ENCODE measurements at regions not wholly inside any gene's neighbourhood (a gene's known extent, or its start where the extent isn't known, plus 50 kb on each side); places are given as distances from the start of the nearest gene placed in this dataset.

DNA sequence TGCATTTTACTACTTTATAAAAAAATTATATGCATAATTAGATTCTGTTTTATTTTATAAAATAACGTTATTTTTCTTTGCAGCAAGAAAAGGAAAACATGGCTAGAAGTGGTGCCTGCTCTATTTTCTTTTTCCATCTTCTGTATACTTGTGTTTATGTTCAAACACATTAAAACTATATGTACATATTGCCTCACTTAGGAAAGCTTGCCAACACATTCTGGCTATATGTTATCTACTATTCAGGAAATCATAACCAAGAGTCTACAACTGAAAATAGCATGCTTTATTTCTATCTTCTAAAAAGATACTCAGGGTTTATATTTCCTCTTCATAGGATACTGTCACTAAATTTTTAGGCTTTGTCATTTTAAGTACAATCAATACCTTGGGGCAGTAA, 90.2 kb upstream of the KCNMB2 start:
- no peak for DNase-seq

DNA sequence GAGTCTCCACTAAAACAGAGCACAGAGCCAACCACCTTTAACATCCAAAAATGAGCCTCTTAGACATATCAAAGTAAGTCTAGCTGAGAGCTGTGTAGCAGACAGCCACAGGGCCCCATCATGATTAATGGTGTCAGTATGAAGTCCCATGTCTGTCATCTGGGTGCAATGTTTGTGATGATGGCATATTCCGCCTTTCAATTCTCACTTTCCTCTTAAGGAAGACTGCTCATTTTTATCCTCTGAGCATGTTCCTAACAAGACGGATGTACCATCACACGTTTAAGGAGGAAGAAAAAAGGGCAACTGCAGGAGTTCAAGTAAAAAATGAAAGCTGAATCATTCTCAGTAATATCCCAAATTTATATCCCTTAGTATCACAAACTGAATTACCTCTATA, 85.8 kb upstream of the KCNMB2 start:
- H3K79me2 ChIP-seq (ENCODE audit: low read length): no peaks in the 10 kb centered on the region
- H3K9me2 ChIP-seq (replicated peaks; ENCODE audit: insufficient read depth, low read length): no peaks in the 10 kb centered on the region
- H3K4me2 ChIP-seq (ENCODE audit: low read depth, low read length): no peak overlapping the region
- H3F3A ChIP-seq (ENCODE audit: insufficient read depth, low read length): no peaks in the 10 kb centered on the region
- H4K20me1 ChIP-seq (ENCODE audit: insufficient read depth, low read length): no peaks in the 10 kb centered on the region
- no peak for DNase-seq
- H3K9ac ChIP-seq (ENCODE audit: low read length): no peak overlapping the region
- H3K36me3 ChIP-seq (replicated peaks; ENCODE audit: insufficient read depth, low read length): no peaks in the 10 kb centered on the region
- no peak overlapping the region for H3K27ac ChIP-seq (ENCODE audit: low read length)
- H3K27me3 ChIP-seq (replicated peaks; ENCODE audit: insufficient read depth, low read length): no peaks in the 10 kb centered on the region
- no peak overlapping the region for H3K4me3 ChIP-seq (ENCODE audit: low read length)
- no peaks in the 10 kb centered on the region for H3K9me3 ChIP-seq (replicated peaks; ENCODE audit: insufficient read depth, low read length)
- no peaks in the 10 kb centered on the region for H3K4me1 ChIP-seq (ENCODE audit: low read length)
- H2AFZ ChIP-seq (ENCODE audit: low read length): no peak overlapping the region
- no peak for TF ChIP-seq EZH2phosphoT487 (IDR thresholded peaks at IDR 0.05; ENCODE audit: low read length)
- TF ChIP-seq, protein P1, sequence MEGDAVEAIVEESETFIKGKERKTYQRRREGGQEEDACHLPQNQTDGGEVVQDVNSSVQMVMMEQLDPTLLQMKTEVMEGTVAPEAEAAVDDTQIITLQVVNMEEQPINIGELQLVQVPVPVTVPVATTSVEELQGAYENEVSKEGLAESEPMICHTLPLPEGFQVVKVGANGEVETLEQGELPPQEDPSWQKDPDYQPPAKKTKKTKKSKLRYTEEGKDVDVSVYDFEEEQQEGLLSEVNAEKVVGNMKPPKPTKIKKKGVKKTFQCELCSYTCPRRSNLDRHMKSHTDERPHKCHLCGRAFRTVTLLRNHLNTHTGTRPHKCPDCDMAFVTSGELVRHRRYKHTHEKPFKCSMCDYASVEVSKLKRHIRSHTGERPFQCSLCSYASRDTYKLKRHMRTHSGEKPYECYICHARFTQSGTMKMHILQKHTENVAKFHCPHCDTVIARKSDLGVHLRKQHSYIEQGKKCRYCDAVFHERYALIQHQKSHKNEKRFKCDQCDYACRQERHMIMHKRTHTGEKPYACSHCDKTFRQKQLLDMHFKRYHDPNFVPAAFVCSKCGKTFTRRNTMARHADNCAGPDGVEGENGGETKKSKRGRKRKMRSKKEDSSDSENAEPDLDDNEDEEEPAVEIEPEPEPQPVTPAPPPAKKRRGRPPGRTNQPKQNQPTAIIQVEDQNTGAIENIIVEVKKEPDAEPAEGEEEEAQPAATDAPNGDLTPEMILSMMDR (IDR thresholded peaks at IDR 0.05; ENCODE audit: low read length): no peak
- no peak for TF ChIP-seq EZH2 (optimal IDR thresholded peaks at IDR 0.05; ENCODE audit: low read depth, low read length)

More for the DNA sequence above, 90.2 kb upstream of the KCNMB2 start:
- H3K4me1 ChIP-seq (ENCODE audit: low read length): no peaks in the 10 kb centered on the region
- H2AFZ ChIP-seq (ENCODE audit: low read length): no peak overlapping the region
- H4K20me1 ChIP-seq (ENCODE audit: insufficient read depth, low read length): no peaks in the 10 kb centered on the region
- no peaks in the 10 kb centered on the region for H3K9me2 ChIP-seq (replicated peaks; ENCODE audit: insufficient read depth, low read length)
- H3K4me2 ChIP-seq (ENCODE audit: low read depth, low read length): no peak overlapping the region
- H3K9ac ChIP-seq (ENCODE audit: low read length): no peak overlapping the region
- H3K9me3 ChIP-seq (replicated peaks; ENCODE audit: insufficient read depth, low read length): no peaks in the 10 kb centered on the region
- TF ChIP-seq EZH2phosphoT487 (IDR thresholded peaks at IDR 0.05; ENCODE audit: low read length): no peak
- TF ChIP-seq, protein P1 (IDR thresholded peaks at IDR 0.05; ENCODE audit: low read length): no peak
- no peak for TF ChIP-seq EZH2 (optimal IDR thresholded peaks at IDR 0.05; ENCODE audit: low read depth, low read length)
- H3K4me3 ChIP-seq (ENCODE audit: low read length): no peak overlapping the region
- H3F3A ChIP-seq (ENCODE audit: insufficient read depth, low read length): no peaks in the 10 kb centered on the region
- H3K27me3 ChIP-seq (replicated peaks; ENCODE audit: insufficient read depth, low read length): no peaks in the 10 kb centered on the region
- no peaks in the 10 kb centered on the region for H3K36me3 ChIP-seq (replicated peaks; ENCODE audit: insufficient read depth, low read length)
- no peak overlapping the region for H3K27ac ChIP-seq (ENCODE audit: low read length)
- no peaks in the 10 kb centered on the region for H3K79me2 ChIP-seq (ENCODE audit: low read length)

GRCh38 chr3:178451799-178452198, 84.4 kb upstream of the KCNMB2 start:
- H3K9ac ChIP-seq (ENCODE audit: low read length): no peak overlapping the region
- H2AFZ ChIP-seq (ENCODE audit: low read length): no peak overlapping the region
- no peaks in the 10 kb centered on the region for H3K79me2 ChIP-seq (ENCODE audit: low read length)
- no peaks in the 10 kb centered on the region for H3K36me3 ChIP-seq (replicated peaks; ENCODE audit: insufficient read depth, low read length)
- H3F3A ChIP-seq (ENCODE audit: insufficient read depth, low read length): no peaks in the 10 kb centered on the region
- no peaks in the 10 kb centered on the region for H3K27me3 ChIP-seq (replicated peaks; ENCODE audit: insufficient read depth, low read length)
- no peaks in the 10 kb centered on the region for H3K9me3 ChIP-seq (replicated peaks; ENCODE audit: insufficient read depth, low read length)
- H3K4me1 ChIP-seq (ENCODE audit: low read length): no peaks in the 10 kb centered on the region
- no peak overlapping the region for H3K27ac ChIP-seq (ENCODE audit: low read length)
- no peak overlapping the region for H3K4me2 ChIP-seq (ENCODE audit: low read depth, low read length)
- TF ChIP-seq EZH2phosphoT487 (IDR thresholded peaks at IDR 0.05; ENCODE audit: low read length): no peak
- TF ChIP-seq, protein P1 (IDR thresholded peaks at IDR 0.05; ENCODE audit: low read length): 0 out of 2 replicates have a peak, but pooled peaks have one; percentile 4
- no peaks in the 10 kb centered on the region for H4K20me1 ChIP-seq (ENCODE audit: insufficient read depth, low read length)
- no peak for DNase-seq
- no peak overlapping the region for H3K4me3 ChIP-seq (ENCODE audit: low read length)
- no peaks in the 10 kb centered on the region for H3K9me2 ChIP-seq (replicated peaks; ENCODE audit: insufficient read depth, low read length)

All from MM.1S (cell line).